Ishikawa (cell line): ENCODE measurements at regions not wholly inside any gene's neighbourhood (a gene's known extent, or its start where the extent isn't known, plus 50 kb on each side); places are given as distances from the start of the nearest gene placed in this dataset.

Experiments used
- CEBPB ChIP-seq: IDR thresholded peaks from 2 replicates; pipeline ENCODE4 v1.6.1; 2012
- CREB1 ChIP-seq: IDR thresholded peaks from 2 replicates; pipeline ENCODE4 v1.6.1; 2012; ENCODE audit warnings: low read depth
- EGR1 ChIP-seq: IDR thresholded peaks from 2 replicates; pipeline ENCODE4 v1.6.1; 2012
- EP300 ChIP-seq: IDR thresholded peaks from 2 replicates; pipeline ENCODE4 v1.6.1; 2012; ENCODE audit warnings: borderline replicate concordance
- FOXM1 ChIP-seq: IDR thresholded peaks from 2 replicates; pipeline ENCODE4 v1.6.1; 2012; ENCODE audit warnings: low read depth, borderline replicate concordance
- MAX ChIP-seq: IDR thresholded peaks from 2 replicates; pipeline ENCODE4 v1.6.1; 2012
- NFIC ChIP-seq: IDR thresholded peaks from 2 replicates; pipeline ENCODE4 v1.6.1; 2012
- RAD21 ChIP-seq: IDR thresholded peaks from 2 replicates; pipeline ENCODE4 v1.6.1; 2012; ENCODE audit warnings: low read depth
- REST ChIP-seq: IDR thresholded peaks from 2 replicates; pipeline ENCODE4 v1.6.1; 2012; ENCODE audit warnings: low read depth, mild to moderate bottlenecking
- TAF1 ChIP-seq: IDR thresholded peaks from 2 replicates; pipeline ENCODE4 v1.6.1; 2012; ENCODE audit warnings: low read depth, mild to moderate bottlenecking
- TCF12 ChIP-seq: IDR thresholded peaks from 2 replicates; pipeline ENCODE4 v1.6.1; 2012; ENCODE audit warnings: low read depth
- TEAD4 ChIP-seq: IDR thresholded peaks from 2 replicates; pipeline ENCODE4 v1.6.1; 2012
- USF1 ChIP-seq: IDR thresholded peaks from 2 replicates; pipeline ENCODE4 v1.6.1; 2012
- YY1 ChIP-seq: IDR thresholded peaks from 2 replicates; pipeline ENCODE4 v1.6.1; 2012; ENCODE audit warnings: low read depth
- ZBTB7A ChIP-seq: IDR thresholded peaks from 2 replicates; pipeline ENCODE4 v1.6.1; 2012; ENCODE audit warnings: low read depth

GRCh38 chr16:74169687-74170376 lies 126.8 kb upstream of the PSMD7 start:
- no peak for TF ChIP-seq RAD21
- no peak for TF ChIP-seq EGR1
- TF ChIP-seq YY1: no peak
- TF ChIP-seq MAX: no peak
- TF ChIP-seq EP300: no peak
- TF ChIP-seq CEBPB: no peak
- no peak for TF ChIP-seq ZBTB7A
- no peak for TF ChIP-seq CREB1
- TF ChIP-seq NFIC: no peak

DNA sequence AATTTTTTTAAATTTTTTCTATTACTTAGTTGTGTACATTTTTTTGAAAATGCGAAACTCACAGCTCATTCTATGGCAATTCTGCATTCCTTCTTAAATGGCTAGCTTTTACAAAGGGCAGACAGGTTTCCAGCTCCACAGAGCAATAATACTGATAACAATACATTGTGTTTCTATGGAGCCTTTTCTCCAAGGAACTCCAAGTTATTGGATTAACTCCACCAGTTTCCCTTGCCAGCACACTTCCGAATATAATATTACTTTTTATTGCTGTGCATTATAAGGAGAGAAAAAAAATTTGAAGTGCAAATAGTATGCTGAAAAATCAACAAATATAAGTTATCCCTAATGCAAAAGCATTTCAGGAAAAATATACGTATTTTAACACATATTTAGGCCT lies 127.5 kb upstream of the PSMD7 start:
- TF ChIP-seq YY1 (no peak), TEAD4 (no peak), CREB1 (no peak), NFIC (no peak), EP300 (no peak), MAX (no peak), FOXM1 (no peak), CEBPB (no peak), TCF12 (no peak), EGR1 (no peak), TAF1 (no peak), USF1 (no peak), RAD21 (no peak), REST (no peak), ZBTB7A (no peak)

DNA sequence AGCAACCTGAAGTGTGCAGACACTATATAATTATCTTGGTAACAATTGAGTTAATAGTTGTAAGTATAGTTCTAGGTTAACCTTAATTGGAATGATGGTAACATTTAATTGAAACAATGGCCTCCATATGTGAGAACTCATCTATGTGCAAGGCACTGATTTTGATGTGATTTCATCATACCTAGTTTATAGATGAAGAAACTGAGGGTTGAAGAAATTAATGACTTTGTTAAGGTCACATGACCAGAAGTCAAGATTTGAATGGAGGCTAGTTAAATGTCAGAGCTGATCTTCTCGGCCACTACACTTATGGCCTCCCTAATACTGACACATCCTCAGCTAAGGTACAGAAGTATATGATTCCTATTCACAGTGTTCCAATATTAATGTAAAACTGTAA lies 128.2 kb upstream of the PSMD7 start:
- TF ChIP-seq RAD21: no peak
- no peak for TF ChIP-seq MAX
- no peak for TF ChIP-seq CEBPB
- no peak for TF ChIP-seq YY1
- no peak for TF ChIP-seq TCF12
- TF ChIP-seq TAF1: no peak
- no peak for TF ChIP-seq EP300
- TF ChIP-seq EGR1: no peak
- TF ChIP-seq ZBTB7A: no peak
- no peak for TF ChIP-seq TEAD4
- no peak for TF ChIP-seq CREB1
- TF ChIP-seq REST: no peak
- TF ChIP-seq NFIC: no peak
- TF ChIP-seq FOXM1: no peak
- TF ChIP-seq USF1: no peak

DNA sequence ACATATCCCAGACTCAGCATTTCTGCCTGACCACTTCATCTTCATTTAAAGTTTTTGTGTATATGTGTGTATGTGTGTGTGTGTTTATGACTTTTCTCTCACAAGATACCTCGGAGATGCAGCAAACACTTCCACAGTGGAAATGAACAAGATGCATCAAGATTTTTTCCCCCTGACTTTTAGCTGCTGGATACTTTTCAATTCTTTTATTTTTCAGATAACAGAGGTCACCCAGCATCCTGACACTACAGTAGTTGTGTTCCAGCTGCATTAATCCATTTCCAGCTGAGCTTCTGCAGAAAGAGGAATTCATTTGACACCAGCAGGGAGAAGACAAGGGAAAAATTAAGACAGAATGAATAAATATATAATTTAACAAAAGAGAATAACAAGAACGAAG lies 130.2 kb upstream of the PSMD7 start:
- TF ChIP-seq MAX (no peak), EGR1 (no peak), CREB1 (no peak), TEAD4 (no peak), NFIC (no peak), EP300 (no peak), USF1 (no peak), YY1 (no peak), RAD21 (no peak), TAF1 (no peak), CEBPB (no peak), ZBTB7A (no peak), TCF12 (no peak), FOXM1 (no peak), REST (no peak)
